HG03196 (cell line): ENCODE measurements at regions not wholly inside any gene's neighbourhood (a gene's known extent, or its start where the extent isn't known, plus 50 kb on each side); places are given as distances from the start of the nearest gene placed in this dataset.

Source experiments
- ATAC-seq: cut with Tn5 transposase; IDR thresholded peaks from one replicate; pipeline ENCODE4 v1.9.1; 2021; ENCODE audit not compliant: unreplicated experiment

DNA sequence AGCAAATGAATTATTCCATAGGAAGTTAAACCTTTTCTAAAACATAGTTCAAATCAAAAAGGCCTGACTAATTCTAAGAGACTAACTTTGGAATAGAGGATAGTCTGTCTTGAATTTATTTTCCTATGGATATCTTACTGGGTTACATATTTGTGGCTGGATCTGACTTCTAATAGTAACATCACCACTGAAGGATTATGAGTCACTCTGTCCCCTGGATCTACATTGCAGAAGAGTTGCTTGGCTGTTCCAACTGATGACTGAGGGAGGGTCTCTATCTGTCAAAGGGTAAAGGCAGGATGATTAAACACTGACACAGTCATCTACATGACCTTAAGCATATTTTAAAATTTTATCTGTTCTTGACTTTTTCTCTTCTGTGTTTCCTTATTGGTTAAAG, 119.6 kb upstream of the FST start:
- ATAC-seq, result no peak

DNA sequence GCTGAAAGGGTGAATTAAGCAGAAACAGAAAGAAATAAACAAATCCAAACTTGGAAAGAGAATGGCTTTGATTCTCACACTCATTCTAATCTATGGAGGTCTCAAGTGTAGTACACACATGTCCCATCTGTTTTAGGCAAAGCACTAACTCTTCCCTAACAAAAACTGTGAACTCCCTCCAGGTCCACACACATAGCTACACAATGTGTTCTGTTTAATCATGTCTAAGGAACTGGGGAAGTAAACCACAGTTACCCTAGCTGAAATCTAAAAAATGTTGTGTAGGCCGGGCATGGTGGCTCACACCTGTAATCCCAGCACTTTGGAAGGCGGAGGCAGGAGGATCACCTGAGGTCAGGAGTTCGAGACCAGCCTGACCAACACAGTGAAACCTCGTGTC, 118.7 kb upstream of the FST start:
- no peak for ATAC-seq

DNA sequence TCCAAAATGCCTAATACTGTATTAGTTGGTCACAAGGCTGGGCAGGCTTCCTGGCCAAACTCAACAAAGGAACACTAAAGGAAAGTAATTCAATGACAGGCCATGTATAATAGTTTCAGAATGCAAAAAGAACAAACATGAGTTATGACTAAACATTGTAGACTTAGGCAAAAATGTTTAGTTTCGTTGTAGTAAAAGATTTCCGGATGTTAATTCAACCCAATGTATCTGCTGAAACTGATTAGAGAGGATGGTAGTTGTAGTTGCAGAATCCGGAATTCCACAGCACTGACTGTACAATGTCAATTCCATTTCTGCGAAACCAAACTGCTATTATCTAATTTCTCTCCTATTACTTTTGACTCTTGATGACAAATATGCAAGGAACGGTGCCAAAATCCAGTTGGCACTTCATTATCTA, 117.9 kb upstream of the FST start:
- no peak for ATAC-seq

DNA sequence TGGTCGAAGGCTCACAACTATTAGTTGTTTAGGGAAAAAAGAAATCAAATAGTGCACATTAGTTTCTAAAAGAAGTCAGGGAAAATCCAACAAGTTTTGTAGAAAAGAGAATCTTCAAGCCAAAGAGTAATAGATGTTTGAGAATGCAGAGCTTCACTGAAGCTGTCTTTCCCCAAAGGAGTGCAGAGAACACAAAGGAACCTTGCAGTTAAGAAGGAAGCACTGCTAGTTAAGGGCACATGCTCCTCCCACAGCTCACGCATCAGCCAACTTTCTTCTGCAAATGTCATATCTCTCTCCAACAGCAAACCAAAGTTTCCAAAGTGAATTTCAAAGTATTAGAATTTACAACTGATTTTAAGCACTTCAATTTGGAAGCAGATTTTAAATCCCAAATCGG, 116.4 kb upstream of the FST start:
- no peak for ATAC-seq

DNA sequence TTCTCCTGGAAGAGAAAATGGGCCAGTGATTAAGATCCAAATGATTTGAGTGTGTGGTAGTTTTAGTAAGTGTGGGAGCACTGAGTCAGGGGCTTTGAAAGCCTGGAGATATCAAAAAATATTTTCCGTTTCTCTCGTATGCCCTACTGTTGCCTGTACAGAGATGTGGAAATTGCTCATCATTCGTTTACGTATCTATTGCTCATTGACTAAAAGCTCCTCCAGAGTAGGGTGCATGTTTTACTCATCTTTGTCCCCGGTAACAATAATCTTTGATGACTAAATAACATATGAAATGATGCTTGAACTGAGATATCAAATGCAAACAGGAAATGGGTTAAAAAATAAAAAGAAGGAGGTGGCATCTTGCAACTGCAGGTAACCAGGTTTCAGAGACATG, 114.2 kb upstream of the FST start:
- ATAC-seq, result no peak

DNA sequence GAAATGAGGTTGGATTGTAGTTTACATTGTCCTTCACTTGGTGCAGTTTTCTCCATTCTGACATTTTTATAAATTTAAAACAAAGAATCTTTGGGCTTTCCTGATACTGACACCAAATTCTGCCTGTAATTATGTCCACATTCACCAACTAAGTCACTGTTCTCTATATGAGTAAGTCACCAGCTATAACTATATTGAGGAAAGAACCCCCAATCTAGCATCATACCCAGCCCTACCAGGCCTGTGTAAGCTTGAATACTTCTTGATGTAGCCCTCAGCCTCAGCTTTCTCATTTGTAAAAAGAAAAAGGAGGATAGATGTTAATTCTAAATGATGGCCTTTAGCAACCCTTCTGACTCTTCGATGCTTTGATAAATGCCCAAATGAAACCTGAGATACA, 112.7 kb upstream of the FST start:
- ATAC-seq, result no peak

DNA sequence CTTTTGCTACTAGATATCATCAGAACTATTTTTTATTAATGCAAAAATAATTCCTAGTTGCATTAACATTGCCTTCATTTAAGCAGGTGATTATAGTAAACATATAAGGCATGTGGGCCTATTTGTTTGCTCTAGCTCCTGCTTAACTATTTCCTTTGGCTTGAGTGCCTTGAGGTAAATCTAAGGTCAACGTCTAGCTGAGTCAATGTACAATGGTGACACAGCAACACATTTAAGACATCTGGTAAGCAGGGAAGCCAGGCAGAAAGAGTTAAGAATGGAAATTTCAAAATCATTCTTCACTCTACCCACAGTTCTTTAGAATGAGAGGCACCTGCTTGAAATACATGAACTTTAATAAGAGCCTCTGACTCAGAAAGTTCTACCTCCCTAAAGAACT, 111.9 kb upstream of the FST start:
- no peak for ATAC-seq

DNA sequence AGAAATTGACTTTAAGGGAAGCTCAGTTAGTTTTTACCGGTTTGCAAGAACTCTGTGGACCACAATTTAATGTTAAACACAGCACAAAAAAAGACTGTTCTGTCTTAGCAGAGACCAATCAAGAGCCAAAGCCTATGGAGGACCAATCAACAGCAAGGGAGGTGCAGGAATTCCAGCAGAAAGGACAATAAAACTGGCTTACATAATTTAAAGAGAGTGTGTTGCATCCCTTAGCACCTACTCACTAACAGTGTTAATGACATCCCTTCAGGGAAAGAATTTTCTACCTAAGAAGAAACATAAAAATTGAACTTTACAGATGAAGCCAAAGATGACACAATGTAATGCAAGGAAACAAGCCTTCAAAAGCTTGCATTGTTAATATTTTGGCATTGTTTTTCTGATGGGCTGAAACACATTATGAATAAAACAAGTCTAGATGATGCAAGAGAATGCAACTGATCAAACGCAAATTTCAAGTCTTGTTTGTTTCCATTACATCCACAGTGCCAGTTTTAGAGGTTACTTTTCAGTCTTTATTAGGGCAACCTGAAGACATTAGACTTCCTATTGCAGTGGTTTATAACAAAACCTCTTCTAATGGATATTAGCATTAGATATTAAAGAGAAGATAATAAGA, 111.3 kb upstream of the FST start:
- no peak for ATAC-seq

DNA sequence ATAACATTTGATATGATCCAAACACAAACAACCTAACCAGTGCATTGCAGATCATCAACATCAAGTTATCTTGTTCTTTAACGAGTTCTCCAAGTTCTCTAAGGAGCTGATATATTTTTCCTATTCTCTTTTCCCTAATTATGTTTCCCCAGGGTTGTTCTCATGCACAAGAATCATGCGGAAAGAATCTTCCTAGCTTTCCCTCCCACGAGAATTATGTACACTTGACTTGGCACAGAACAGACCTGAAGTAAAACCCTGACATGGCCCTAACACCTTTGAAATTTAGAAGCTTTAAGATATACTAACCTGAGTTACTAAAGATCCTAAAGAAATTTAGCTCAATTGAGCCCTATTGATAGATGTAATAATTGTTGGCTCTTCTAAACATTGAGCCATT, 110.7 kb upstream of the FST start:
- ATAC-seq, result no peak

DNA sequence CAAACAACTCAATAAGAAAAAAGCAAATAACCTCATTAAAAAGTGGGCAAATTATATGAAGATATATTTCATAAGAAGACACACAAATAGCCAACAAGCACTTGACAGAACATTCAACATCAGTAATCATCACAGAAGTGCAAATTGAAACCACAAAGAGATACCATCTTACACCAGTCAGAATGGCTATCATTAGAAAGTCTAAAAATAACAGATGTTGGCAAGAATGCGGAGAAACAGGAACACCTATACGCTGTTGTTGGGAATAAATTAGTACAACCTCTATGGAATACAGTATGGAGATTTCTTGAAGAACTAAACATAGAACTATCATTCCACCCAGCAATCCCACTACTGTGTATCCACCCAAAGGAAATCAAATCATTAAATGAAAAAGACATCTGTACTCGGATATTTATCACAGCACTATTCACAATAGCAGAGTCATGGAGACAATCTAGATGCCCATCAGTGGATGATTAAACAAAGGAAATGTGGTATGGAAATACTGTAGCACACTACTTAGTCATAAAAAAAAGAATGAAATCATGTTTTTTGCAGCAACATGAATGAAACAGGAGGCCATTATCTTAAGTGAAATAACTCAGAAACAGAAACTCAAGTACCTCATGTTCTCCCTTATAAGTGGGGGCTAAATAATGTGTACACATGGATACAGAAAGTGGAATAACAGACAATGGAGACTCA, 106.8 kb upstream of the FST start:
- ATAC-seq, result no peak

DNA sequence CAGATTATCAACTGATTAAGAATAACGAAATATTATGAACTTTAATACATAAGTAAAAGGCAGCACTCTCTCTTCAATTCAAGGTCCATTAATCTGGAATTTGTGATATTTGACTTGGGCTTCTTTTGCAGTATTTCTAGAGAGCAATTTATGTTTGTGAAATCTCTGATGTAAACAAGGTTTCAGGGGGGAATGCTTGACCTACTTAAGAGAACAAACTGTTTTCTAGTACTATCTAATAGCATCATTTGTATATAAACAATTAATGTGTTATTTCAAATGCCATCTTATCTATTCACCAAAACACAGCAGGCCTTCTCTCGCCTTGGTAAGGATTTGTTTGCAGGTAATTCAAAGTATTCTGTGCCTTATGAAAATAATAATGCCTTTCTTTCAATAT, 103.6 kb upstream of the FST start:
- ATAC-seq, result no peak

DNA sequence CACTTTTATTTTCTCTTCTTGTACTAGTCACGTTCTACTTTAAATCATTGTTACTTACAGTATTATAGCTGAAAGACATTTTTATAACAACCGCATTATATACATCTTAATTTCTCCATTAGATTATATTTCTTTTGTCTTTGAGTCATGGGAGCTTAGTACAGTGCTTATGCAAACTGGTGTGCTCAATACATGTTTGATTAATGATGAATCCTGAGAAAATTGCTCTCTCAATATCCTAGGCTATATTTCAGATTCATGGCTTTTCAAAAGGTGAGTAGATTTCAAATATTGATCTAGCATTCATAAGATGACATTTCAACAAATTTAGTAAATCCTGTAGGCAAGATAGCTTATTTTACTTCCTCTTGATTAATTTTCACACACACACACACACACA, 102.2 kb upstream of the FST start:
- ATAC-seq, result no peak

DNA sequence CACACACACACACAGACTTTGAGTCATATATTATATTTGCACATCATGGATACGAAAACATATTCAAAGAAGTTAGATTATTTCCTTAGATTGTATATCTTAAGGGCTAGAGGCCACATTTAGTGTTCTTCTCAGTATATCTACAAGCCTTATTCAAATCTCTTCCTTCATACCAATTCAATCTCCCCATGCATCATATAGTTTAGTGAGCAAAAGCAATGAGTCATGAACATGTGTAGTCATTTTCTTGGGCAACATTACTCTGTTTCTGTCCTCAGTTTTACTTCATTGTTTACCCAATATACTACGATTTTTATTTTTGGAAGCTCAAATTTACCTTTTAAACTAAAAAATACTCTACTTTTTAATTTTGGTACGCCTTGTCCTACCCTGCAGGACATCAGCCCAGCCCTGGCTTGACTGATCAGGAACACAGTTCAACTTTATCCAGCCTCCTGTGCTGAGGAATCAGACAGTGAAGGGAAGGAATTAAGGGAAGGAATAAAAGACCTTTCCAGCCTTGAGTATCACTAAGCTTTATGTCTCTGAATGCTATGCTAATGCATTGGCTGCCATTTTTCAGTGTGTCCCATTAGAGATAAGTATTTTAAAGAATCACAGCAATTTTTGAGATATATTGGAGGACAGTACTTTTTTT, 101.7 kb upstream of the FST start:
- ATAC-seq, result no peak

DNA sequence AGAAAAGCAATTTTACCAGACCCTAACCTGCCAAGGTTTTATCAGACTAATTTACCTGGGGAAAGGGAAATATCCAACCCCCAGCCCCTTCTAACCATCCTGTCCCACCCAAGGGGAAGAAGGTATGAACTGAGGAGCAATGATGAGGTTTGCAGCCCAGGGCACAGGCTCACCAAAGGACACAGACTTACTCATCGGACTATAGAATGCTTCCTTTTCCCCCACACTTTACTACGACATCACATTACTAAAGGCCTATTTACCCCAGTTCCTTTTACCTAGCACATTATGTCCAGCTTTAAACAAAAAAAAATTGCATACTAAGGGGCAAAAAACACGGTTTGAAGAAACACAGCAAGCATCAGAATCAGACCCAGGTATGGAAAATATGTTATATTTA, 94.1 kb upstream of the FST start:
- ATAC-seq, result no peak

DNA sequence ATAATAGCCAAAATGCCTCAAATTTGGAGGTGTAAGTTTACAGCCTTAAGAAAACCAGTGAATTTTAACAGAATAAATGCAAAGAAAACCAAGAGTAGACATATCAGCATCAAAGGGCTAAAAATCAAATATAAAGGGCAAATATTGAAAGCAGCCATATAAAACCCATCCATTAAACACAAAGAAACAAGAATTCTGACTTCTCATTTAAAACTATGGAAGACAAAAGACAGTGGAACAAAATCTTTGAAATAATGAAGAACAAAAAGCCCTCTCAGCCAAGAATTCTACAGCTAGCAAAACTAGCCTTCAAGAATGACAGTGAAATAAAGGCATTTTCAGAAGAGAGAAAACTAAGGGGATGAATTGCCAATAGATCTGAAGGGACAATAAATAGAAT, 91.3 kb upstream of the FST start:
- no peak for ATAC-seq

DNA sequence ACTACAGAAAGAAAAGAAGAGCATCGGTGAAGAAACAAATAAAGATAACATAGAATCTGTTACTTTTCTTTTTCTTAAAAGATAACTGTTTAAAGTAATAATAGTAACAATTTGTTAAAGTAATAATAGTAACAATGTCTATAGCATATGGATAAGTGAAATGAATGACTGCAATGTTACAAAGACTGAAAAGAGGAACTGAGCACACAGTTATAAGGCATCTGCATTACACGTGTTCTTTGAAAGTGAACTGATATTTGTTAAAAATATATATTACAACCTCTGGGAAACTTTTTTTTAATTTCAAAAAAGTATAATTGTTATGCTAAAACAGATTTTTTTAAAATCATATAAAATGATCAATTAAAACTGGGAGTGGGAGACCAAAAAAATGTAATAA, 88.4 kb upstream of the FST start:
- ATAC-seq, result no peak

DNA sequence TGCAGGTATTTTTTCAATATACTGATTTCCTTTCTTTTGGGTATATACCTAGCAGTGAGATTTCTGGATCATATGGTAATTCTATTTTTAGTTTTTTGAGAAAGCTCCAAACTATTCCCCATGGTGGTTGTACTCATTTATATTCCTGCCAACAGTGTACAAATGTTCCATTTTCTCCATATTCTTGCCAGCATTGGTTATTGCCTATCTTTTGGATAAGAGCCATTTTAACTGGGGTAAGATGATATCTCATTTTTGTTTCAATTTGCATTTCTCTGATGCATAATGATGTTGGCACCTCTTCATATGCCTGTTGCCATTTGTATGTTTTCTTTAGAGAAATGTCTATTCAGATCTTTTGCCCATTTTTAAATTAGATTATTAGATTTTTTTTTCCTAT, 85.6 kb upstream of the FST start:
- no peak for ATAC-seq

DNA sequence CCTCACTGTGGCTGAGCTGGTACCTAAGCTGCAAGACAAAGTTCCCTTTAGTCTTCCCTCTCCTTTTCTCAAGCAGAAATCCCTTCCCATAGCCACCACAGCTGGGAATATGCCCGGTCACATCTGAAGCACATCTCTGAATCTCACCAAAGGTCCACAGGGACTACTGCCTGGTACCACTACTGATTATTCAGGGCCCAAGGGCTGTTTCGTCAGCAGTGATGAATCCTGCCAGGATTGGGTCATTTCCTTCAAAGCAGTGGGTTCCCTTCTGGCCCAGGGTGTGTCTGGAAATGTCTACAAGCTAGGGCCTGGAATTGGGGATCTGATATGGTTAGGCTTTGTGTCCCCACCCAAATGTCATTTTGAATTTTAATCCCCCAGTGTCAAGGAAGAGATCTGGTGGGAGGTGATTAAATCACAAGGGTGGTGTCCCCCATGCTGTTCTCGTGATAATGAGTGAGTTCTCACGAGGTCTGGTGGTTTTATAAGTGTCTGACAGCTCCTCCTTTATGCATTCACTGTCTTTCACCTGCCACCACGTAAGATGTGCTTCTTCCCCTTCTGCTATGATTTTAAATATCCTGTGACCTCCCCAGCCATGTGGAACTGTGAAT, 83.2 kb upstream of the FST start:
- ATAC-seq, result no peak

DNA sequence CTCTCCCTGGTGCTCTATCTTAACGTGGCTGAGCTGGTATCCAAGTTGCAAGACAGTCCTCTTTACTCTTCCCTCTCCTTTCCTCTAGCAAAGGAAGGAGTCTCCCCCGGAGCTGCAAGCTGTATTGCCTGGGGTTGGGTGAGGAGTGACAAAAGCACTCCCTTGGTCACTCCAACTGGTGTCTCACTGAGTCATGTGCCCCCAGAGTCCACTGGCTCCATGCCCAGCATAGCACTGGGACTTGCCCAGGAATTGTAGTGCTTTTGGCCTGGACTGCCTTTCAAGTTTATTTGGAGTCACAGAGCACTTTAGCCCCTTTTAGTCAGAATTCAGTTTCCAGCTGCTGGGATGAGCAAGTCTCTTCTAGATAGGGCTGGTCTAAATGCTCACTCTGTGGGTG, 82.6 kb upstream of the FST start:
- ATAC-seq, result no peak

DNA sequence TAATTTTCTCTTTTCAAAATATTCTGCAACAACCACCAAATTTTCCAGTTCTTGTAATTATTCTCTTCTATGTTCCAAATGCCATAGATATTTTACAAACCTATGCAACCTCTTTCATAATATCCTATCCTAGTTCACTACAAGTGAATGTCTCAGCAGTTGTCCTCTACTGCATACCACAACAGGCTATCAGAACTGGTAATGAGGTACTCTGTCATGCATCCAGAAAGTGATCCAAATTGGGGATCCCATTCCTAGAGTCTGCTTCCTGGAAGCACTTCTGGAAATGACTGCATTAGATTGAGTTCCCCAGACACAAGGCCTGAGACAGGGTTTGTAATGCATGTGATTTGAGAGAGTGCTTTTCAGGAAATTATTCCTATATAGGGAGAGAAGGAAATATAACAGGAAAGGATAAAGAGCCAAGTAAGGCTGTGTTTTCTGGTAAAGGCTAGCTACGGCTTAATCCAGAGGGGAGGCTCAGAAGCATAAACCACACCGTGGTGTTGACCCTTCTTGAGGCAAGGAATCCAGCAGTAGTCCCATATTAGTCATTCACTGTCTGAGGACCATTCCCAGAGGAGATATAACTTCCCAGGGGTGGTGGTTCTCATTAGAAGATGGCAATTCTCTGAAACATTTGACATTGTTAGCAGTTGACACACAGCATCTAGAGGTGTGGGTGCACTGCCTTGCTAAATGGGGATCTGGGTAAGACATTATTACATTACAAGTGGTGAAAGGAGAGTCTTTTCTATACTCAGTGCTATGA, 80.3 kb upstream of the FST start:
- no peak for ATAC-seq

DNA sequence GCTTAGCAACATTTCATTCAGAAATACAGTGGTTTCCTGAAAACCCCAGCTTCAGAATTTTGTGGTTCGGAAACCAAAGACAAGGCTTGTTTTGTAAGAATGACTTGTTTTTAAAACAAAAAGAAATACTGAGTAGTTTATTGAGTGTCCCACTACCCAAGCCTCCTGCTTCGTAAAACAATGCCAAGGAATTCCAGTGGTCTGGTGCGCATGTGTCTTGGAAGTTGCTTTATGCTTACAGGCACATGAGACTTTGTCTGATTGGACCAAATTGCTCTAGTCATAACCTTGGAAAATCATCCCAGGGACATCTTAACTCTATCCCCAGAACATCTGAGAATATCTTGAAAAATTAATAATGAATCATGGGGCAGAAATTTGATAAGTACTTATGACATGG, 77.1 kb upstream of the FST start:
- ATAC-seq, result no peak
